ENCODE measurements at regions not wholly inside any gene's neighbourhood (a gene's known extent, or its start where the extent isn't known, plus 50 kb on each side); places are given as distances from the start of the nearest gene placed in this dataset.
"Not testable (repeated sequence)": the region's sequence is repeated elsewhere in the genome, so short reads cannot be mapped to it uniquely, and the experiment has no call there.

DNA sequence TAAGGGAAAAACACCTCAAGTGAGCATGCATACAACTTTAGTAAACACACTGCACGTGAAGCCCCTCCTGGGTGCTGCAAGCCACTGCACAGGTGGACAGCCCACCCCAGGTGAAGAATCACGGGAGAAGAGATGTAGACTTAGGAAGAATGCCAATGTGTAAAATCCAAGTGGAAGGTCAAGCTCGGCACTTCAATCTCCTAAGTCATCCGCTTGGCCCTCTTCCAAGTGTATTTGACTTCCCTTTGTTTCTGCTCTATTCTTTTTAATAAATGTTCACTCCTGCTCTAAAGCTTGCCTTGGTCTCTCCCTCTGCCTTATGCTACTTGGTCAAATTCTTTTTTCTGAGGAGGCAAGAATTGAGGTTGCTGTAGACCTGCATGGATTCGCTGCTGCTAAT, 316.6 kb downstream of the EDEM1 start:
- no peak for DNase-seq
- Histone ChIP-seq H3K4me1 (no peaks in the 10 kb centered on the region), H3K36me3 (no peaks in the 10 kb centered on the region), H3K27ac (replicated peaks) (no peak overlapping the region), H3K27me3 (ENCODE audit: low read depth) (no peaks in the 10 kb centered on the region), H3K9me3 (replicated peaks) (peaks cover 11% of the 10 kb centered on the region), H3K4me3 (no peak overlapping the region)
- TF ChIP-seq, protein P1, sequence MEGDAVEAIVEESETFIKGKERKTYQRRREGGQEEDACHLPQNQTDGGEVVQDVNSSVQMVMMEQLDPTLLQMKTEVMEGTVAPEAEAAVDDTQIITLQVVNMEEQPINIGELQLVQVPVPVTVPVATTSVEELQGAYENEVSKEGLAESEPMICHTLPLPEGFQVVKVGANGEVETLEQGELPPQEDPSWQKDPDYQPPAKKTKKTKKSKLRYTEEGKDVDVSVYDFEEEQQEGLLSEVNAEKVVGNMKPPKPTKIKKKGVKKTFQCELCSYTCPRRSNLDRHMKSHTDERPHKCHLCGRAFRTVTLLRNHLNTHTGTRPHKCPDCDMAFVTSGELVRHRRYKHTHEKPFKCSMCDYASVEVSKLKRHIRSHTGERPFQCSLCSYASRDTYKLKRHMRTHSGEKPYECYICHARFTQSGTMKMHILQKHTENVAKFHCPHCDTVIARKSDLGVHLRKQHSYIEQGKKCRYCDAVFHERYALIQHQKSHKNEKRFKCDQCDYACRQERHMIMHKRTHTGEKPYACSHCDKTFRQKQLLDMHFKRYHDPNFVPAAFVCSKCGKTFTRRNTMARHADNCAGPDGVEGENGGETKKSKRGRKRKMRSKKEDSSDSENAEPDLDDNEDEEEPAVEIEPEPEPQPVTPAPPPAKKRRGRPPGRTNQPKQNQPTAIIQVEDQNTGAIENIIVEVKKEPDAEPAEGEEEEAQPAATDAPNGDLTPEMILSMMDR (IDR thresholded peaks at IDR 0.05; ENCODE audit: borderline replicate concordance), result no peak
- intact Hi-C loops (cut with micrococcal nuclease), result no loop called here

- H3K36me3 ChIP-seq, result no peaks in the 10 kb centered on the region
- TF ChIP-seq, protein P1 (IDR thresholded peaks at IDR 0.05; ENCODE audit: borderline replicate concordance), result no peak
- intact Hi-C loops (cut with micrococcal nuclease), result no loop called here
Measured at GRCh38 chr3:5505163-5505562, 317.7 kb downstream of the EDEM1 start.

GRCh38 chr3:5505997-5506396, 318.5 kb downstream of the EDEM1 start:
- Histone ChIP-seq H3K9me3 (replicated peaks) (peaks cover 21% of the 10 kb centered on the region), H3K4me1 (no peaks in the 10 kb centered on the region), H3K4me3 (no peak overlapping the region), H3K36me3 (no peaks in the 10 kb centered on the region), H3K27ac (replicated peaks) (no peak overlapping the region), H3K27me3 (ENCODE audit: low read depth) (no peaks in the 10 kb centered on the region)
- TF ChIP-seq, protein P1 (IDR thresholded peaks at IDR 0.05; ENCODE audit: borderline replicate concordance), result no peak
- intact Hi-C loops (cut with micrococcal nuclease), result no loop called here
- no peak for DNase-seq

More at GRCh38 chr3:5505163-5505562, 317.7 kb downstream of the EDEM1 start:
- Histone ChIP-seq H3K9me3 (replicated peaks) (peaks cover 20% of the 10 kb centered on the region), H3K27me3 (ENCODE audit: low read depth) (no peaks in the 10 kb centered on the region), H3K4me1 (no peaks in the 10 kb centered on the region), H3K4me3 (no peak overlapping the region), H3K27ac (replicated peaks) (no peak overlapping the region)
- no peak for DNase-seq

DNA sequence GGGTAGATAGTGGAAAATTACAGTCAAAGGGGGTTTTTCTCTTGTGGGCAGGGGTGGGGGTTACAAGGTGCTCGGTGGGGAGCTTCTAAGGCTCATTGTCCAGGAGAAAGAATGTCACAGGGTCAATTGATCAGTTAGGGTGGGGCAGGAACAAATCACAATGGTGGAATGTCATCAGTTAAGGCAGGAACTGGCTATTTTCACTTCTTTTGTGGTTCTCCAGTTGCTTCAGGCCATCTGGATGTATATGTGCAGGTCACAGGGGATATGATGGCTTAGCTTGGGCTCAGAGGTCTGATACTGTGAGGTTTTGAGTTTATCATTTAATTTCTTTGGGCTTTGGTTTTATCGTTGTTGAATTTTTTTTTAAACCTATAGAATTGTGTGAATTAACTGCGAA, 321.4 kb downstream of the EDEM1 start:
- H3K27me3 ChIP-seq (ENCODE audit: low read depth); intact Hi-C loops (cut with micrococcal nuclease); H3K36me3 ChIP-seq; DNase-seq; H3K27ac ChIP-seq (replicated peaks); H3K4me3 ChIP-seq; H3K4me1 ChIP-seq: not testable (repeated sequence)
- H3K9me3 ChIP-seq (replicated peaks), result peaks cover 43% of the 10 kb centered on the region

- Histone ChIP-seq H3K4me3 (no peak overlapping the region), H3K9me3 (replicated peaks) (peaks cover 58% of the 10 kb centered on the region), H3K4me1 (no peaks in the 10 kb centered on the region), H3K36me3 (no peaks in the 10 kb centered on the region), H3K27ac (replicated peaks) (no peak overlapping the region), H3K27me3 (ENCODE audit: low read depth) (no peaks in the 10 kb centered on the region)
- TF ChIP-seq, protein P1 (IDR thresholded peaks at IDR 0.05; ENCODE audit: borderline replicate concordance), result no peak
- DNase-seq, result no peak
- intact Hi-C loops (cut with micrococcal nuclease), result no loop called here
Measured at GRCh38 chr3:5510300-5510699, 322.8 kb downstream of the EDEM1 start.

GRCh38 chr3:5517921-5518320, 330.4 kb downstream of the EDEM1 start:
- TF ChIP-seq, protein P1 (IDR thresholded peaks at IDR 0.05; ENCODE audit: borderline replicate concordance), result no peak
- intact Hi-C loops (cut with micrococcal nuclease), result no loop called here
- Histone ChIP-seq H3K27ac (replicated peaks) (no peak overlapping the region), H3K36me3 (no peaks in the 10 kb centered on the region), H3K4me3 (no peak overlapping the region), H3K9me3 (replicated peaks) (peaks cover 51% of the 10 kb centered on the region), H3K4me1 (no peaks in the 10 kb centered on the region), H3K27me3 (ENCODE audit: low read depth) (no peaks in the 10 kb centered on the region)
- no peak for DNase-seq

Data from left ventricle myocardium inferior (tissue), 1 donor.